ENCODE measurements at regions not wholly inside any gene's neighbourhood (a gene's known extent, or its start where the extent isn't known, plus 50 kb on each side); places are given as distances from the start of the nearest gene placed in this dataset.

- no peak overlapping the region for H3K27ac ChIP-seq (replicated peaks)
- TF ChIP-seq GABPA (IDR thresholded peaks at IDR 0.05; ENCODE audit: low read depth), result no peak
- H3K4me3 ChIP-seq (replicated peaks; ENCODE audit: insufficient read depth, low read length), result no peak overlapping the region
- H3K27me3 ChIP-seq (ENCODE audit: insufficient read depth, poor library complexity, severe bottlenecking), result no peaks in the 10 kb centered on the region
- no peak for DNase-seq (ENCODE audit: low read depth in 1 of 2, low spot score in 1 of 2)
Observed at GRCh38 chr5:23717486-23717885, 210.1 kb downstream of the PRDM9 start.

GRCh38 chr5:23718564-23718963 lies 211.2 kb downstream of the PRDM9 start:
- Histone ChIP-seq H3K27ac (replicated peaks) (no peak overlapping the region), H3K27me3 (ENCODE audit: insufficient read depth, poor library complexity, severe bottlenecking) (no peaks in the 10 kb centered on the region), H3K4me3 (replicated peaks; ENCODE audit: insufficient read depth, low read length) (no peak overlapping the region)
- no peak for DNase-seq (ENCODE audit: low read depth in 1 of 2, low spot score in 1 of 2)
- TF ChIP-seq CTCF (IDR thresholded peaks at IDR 0.05; ENCODE audit: insufficient read depth, low read length) (no peak), SPI1 (IDR thresholded peaks at IDR 0.05; ENCODE audit: borderline replicate concordance, low read depth) (no peak), GABPA (IDR thresholded peaks at IDR 0.05; ENCODE audit: low read depth) (no peak), POLR2AphosphoS5 (IDR thresholded peaks at IDR 0.05; ENCODE audit: low read depth) (no peak)
- TF ChIP-seq, protein P1, sequence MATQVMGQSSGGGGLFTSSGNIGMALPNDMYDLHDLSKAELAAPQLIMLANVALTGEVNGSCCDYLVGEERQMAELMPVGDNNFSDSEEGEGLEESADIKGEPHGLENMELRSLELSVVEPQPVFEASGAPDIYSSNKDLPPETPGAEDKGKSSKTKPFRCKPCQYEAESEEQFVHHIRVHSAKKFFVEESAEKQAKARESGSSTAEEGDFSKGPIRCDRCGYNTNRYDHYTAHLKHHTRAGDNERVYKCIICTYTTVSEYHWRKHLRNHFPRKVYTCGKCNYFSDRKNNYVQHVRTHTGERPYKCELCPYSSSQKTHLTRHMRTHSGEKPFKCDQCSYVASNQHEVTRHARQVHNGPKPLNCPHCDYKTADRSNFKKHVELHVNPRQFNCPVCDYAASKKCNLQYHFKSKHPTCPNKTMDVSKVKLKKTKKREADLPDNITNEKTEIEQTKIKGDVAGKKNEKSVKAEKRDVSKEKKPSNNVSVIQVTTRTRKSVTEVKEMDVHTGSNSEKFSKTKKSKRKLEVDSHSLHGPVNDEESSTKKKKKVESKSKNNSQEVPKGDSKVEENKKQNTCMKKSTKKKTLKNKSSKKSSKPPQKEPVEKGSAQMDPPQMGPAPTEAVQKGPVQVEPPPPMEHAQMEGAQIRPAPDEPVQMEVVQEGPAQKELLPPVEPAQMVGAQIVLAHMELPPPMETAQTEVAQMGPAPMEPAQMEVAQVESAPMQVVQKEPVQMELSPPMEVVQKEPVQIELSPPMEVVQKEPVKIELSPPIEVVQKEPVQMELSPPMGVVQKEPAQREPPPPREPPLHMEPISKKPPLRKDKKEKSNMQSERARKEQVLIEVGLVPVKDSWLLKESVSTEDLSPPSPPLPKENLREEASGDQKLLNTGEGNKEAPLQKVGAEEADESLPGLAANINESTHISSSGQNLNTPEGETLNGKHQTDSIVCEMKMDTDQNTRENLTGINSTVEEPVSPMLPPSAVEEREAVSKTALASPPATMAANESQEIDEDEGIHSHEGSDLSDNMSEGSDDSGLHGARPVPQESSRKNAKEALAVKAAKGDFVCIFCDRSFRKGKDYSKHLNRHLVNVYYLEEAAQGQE (IDR thresholded peaks at IDR 0.05; ENCODE audit: insufficient replicate concordance, low read depth), result no peak

DNA sequence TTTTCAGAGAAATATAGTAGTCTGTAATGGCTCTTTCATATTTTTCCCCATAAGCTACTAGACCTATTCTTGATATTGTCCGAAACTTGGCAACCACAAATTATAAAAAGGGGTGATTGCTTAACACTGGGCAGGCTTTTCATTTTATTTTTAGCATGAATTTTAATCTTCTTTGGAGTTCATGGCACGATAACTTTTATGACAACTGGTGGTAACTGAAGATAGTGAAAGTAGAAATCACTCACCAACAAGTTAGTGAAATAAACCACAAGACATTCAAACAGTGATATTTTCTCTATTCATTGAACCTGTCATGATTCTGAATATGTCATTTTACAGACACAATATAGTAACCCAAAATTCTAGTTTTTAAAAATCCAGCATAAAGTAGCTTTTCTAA lies 213.9 kb downstream of the PRDM9 start:
- H3K27me3 ChIP-seq (ENCODE audit: insufficient read depth, poor library complexity, severe bottlenecking), result no peaks in the 10 kb centered on the region
- no peak for DNase-seq (ENCODE audit: low read depth in 1 of 2, low spot score in 1 of 2)
- TF ChIP-seq GABPA (IDR thresholded peaks at IDR 0.05; ENCODE audit: low read depth) (no peak), POLR2AphosphoS5 (IDR thresholded peaks at IDR 0.05; ENCODE audit: low read depth) (no peak), CTCF (IDR thresholded peaks at IDR 0.05; ENCODE audit: insufficient read depth, low read length) (no peak)
- TF ChIP-seq, protein P1 (IDR thresholded peaks at IDR 0.05; ENCODE audit: insufficient replicate concordance, low read depth), result no peak
- H3K27ac ChIP-seq (replicated peaks), result no peak overlapping the region
- H3K4me3 ChIP-seq (replicated peaks; ENCODE audit: insufficient read depth, low read length), result no peak overlapping the region

DNA sequence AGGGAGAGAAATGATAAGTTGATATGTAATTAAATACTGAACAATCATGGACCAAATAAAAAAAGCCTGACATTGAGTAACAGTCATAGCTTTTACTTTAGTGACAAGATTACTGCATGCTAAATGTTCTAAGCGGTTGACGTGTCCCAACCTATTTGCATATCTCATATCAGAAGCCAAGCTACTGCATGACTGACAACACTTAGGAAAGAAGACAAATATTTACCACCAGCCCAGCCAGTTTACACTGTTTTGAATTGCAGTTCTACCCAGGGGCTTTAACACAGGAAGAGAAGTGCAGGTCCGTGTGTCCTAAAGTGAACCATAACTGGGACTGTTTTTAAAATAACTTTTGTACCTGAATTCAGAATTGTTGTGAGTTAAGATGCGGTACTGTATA lies 219.9 kb downstream of the PRDM9 start:
- no peak overlapping the region for H3K27ac ChIP-seq (replicated peaks)
- H3K27me3 ChIP-seq (ENCODE audit: insufficient read depth, poor library complexity, severe bottlenecking), result no peaks in the 10 kb centered on the region
- H3K4me3 ChIP-seq (replicated peaks; ENCODE audit: insufficient read depth, low read length), result no peak overlapping the region
- DNase-seq (ENCODE audit: low read depth in 1 of 2, low spot score in 1 of 2), result no peak
- no peak for TF ChIP-seq POLR2AphosphoS5 (IDR thresholded peaks at IDR 0.05; ENCODE audit: low read depth)
- TF ChIP-seq, protein P1 (IDR thresholded peaks at IDR 0.05; ENCODE audit: insufficient replicate concordance, low read depth), result no peak
- TF ChIP-seq SPI1 (IDR thresholded peaks at IDR 0.05; ENCODE audit: borderline replicate concordance, low read depth), result no peak
- TF ChIP-seq CTCF (IDR thresholded peaks at IDR 0.05; ENCODE audit: insufficient read depth, low read length), result no peak
- no peak for TF ChIP-seq GABPA (IDR thresholded peaks at IDR 0.05; ENCODE audit: low read depth)

All from HL-60 (cell line).